CD14-positive monocyte (primary cell): ENCODE measurements at regions not wholly inside any gene's neighbourhood (a gene's known extent, or its start where the extent isn't known, plus 50 kb on each side); places are given as distances from the start of the nearest gene placed in this dataset.

Experiments used
- DNase-seq, 3 donors: peaks; one replicate each; pipeline ENCODE4 v3.0.0-alpha.2; 2011 to 2022
- H2AFZ ChIP-seq: 2 replicates; pipeline ENCODE4 v1.6.0; 2012; ENCODE audit warnings: mild to moderate bottlenecking, low read depth, low read length, inconsistent platforms; ENCODE audit not compliant: insufficient read depth, poor library complexity, severe bottlenecking
- H3K27ac ChIP-seq, 2 donors: 1 replicate in 1 of 2; 2 replicates in 1 of 2; pipeline ENCODE4 v1.5.1; 2012 to 2013; ENCODE audit warnings: low read length in 2 of 2, control low read depth in 1 of 2, inconsistent platforms in 1 of 2, low read depth in 1 of 2, mild to moderate bottlenecking in 1 of 2
- H3K27me3 ChIP-seq, 2 donors: one replicate each; pipeline versions ENCODE4 v1.6.0 to v1.6.1; 2011 to 2013; ENCODE audit warnings: low read length in 2 of 2; ENCODE audit not compliant: control insufficient read depth in 2 of 2, insufficient read depth in 2 of 2
- H3K36me3 ChIP-seq, 2 donors: replicated peaks in 1 of 2; 1 replicate in 1 of 2; 2 replicates in 1 of 2; pipeline versions ENCODE4 v1.5.1 to v1.6.1; 2012 to 2013; ENCODE audit warnings: low read length in 2 of 2, control low read depth in 1 of 2, inconsistent platforms in 1 of 2, mild to moderate bottlenecking in 1 of 2; ENCODE audit not compliant: insufficient read depth in 2 of 2, control insufficient read depth in 1 of 2
- H3K4me1 ChIP-seq, 2 donors: 1 replicate in 1 of 2; 2 replicates in 1 of 2; pipeline versions ENCODE4 v1.5.1 to v1.6.1; 2012 to 2013; ENCODE audit warnings: low read length in 2 of 2, control low read depth in 1 of 2, inconsistent platforms in 1 of 2, mild to moderate bottlenecking in 1 of 2, moderate library complexity in 1 of 2; ENCODE audit not compliant: insufficient read depth in 2 of 2, control insufficient read depth in 1 of 2
- H3K4me2 ChIP-seq: replicated peaks from 2 replicates; pipeline ENCODE3; 2012; ENCODE audit warnings: low read length, moderate library complexity, mild to moderate bottlenecking; ENCODE audit not compliant: poor library complexity, severe bottlenecking; ENCODE audit errors: extremely low read depth
- H3K4me3 ChIP-seq, 3 experiments: fragments of 200-600 bp in 1 of 3; sonication (generic) in 1 of 3; replicated peaks in 1 of 3; 1 replicate in 2 of 3; 2 replicates in 1 of 3; pipeline ENCODE4 v1.5.1; 2011 to 2013; ENCODE audit warnings: low read length in 3 of 3, mild to moderate bottlenecking in 3 of 3, control low read depth in 2 of 3, low read depth in 2 of 3, inconsistent platforms in 1 of 3, moderate library complexity in 1 of 3
- H3K79me2 ChIP-seq: 2 replicates; pipeline ENCODE4 v1.6.0; 2012; ENCODE audit warnings: mild to moderate bottlenecking, control low read depth, inconsistent platforms, low read length, moderate library complexity; ENCODE audit not compliant: insufficient read depth
- H3K9ac ChIP-seq: 2 replicates; pipeline ENCODE4 v1.6.0; 2017; ENCODE audit warnings: low read length, mild to moderate bottlenecking; ENCODE audit not compliant: insufficient read depth, poor library complexity, severe bottlenecking
- H3K9me3 ChIP-seq, 2 donors: replicated peaks in 1 of 2; 1 replicate in 1 of 2; 2 replicates in 1 of 2; pipeline versions ENCODE4 v1.5.1 to v1.6.1; 2012 to 2013; ENCODE audit warnings: low read length in 2 of 2, control low read depth in 1 of 2; ENCODE audit not compliant: control insufficient read depth in 1 of 2, insufficient read depth in 1 of 2
- H4K20me1 ChIP-seq: 2 replicates; pipeline ENCODE4 v1.6.0; 2012; ENCODE audit warnings: mild to moderate bottlenecking, low read length, control low read depth, moderate library complexity; ENCODE audit not compliant: insufficient read depth
- H3K27ac Mint-ChIP-seq, 7 donors: one replicate each; pipeline ENCODE4 v1.8.0; 2020; ENCODE audit warnings: mild to moderate bottlenecking in 7 of 7, mixed read lengths in 7 of 7, moderate library complexity in 6 of 7, inconsistent platforms in 2 of 7
- H3K27me3 Mint-ChIP-seq, 3 donors: one replicate each; pipeline ENCODE4 v1.8.0; 2021 to 2022; ENCODE audit warnings: low read depth in 3 of 3, mild to moderate bottlenecking in 3 of 3, mixed read lengths in 3 of 3, moderate library complexity in 3 of 3, inconsistent platforms in 1 of 3
- H3K36me3 Mint-ChIP-seq, 2 donors: one replicate each; pipeline ENCODE4 v1.8.0; 2020; ENCODE audit warnings: mixed read lengths in 2 of 2, inconsistent platforms in 1 of 2, mild to moderate bottlenecking in 1 of 2
- H3K4me1 Mint-ChIP-seq: one replicate; pipeline ENCODE4 v1.8.0; 2020; ENCODE audit warnings: mild to moderate bottlenecking, mixed read lengths
- H3K4me3 Mint-ChIP-seq, 2 donors: one replicate each; pipeline ENCODE4 v1.8.0; 2020; ENCODE audit warnings: mild to moderate bottlenecking in 2 of 2, mixed read lengths in 2 of 2, moderate library complexity in 1 of 2
- H3K9me3 Mint-ChIP-seq, 7 donors: one replicate each; pipeline ENCODE4 v1.8.0; 2020 to 2022; ENCODE audit warnings: mixed read lengths in 7 of 7, mild to moderate bottlenecking in 6 of 7, moderate library complexity in 6 of 7, inconsistent platforms in 2 of 7
- CTCF ChIP-seq: fragments of 200-600 bp; IDR thresholded peaks from one replicate; pipeline ENCODE4 v1.8.0; 2022; ENCODE audit warnings: antibody characterized with exemption, mild to moderate bottlenecking
- WGBS: methylation state at CpG from one replicate; pipeline ENCODE4 v1.1.5; 2013; ENCODE audit warnings: missing lambda C conversion rate; ENCODE audit not compliant: insufficient coverage; 5-methylcytosine and 5-hydroxymethylcytosine counted together
- intact Hi-C, 2 donors: fragments of 100-400 bp; cut with micrococcal nuclease; formaldehyde crosslinking; loops; one replicate each; pipeline versions ENCODE4 v1.15.0 to v1.15.1; 2023

DNA sequence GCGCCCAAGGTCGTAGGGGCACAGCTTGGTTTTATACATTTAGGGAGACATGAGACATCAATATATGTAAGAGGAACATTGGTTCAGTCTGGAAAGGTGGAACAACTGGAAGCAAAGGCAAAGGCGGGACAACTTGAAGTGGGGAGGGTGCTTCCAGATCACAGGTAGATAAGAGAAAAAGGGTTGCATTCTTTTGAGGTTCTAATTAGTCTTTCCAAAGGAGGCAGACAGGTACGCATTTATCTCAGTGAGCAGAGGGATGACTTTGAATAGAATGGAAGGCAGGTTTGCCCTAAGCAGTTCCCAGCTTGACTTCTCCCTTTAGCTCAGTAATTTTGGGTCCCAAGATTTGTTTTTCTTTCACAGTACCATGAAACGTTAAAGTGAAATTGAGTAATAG lies 223.2 kb downstream of the FAM47A start:
- Histone ChIP-seq H3K4me1 (no peaks in the 10 kb centered on the region), H3K9ac (no peak overlapping the region), H3K9me3 (no peaks in the 10 kb centered on the region), H3K4me2 (no peak overlapping the region), H3K4me3 (no peak overlapping the region), H2AFZ (no peak overlapping the region), H3K79me2 (no peaks in the 10 kb centered on the region), H3K36me3 (no peaks in the 10 kb centered on the region), H3K27ac (no peak overlapping the region), H3K27me3 (no peaks in the 10 kb centered on the region), H4K20me1 (no peaks in the 10 kb centered on the region)
- 33% methylated on average over 1 of the region's 5 CpGs for WGBS
- no peaks in the 10 kb centered on the region for H3K4me1 Mint-ChIP-seq
- H3K9me3 Mint-ChIP-seq = peaks cover 0 to 9% (median 3%) of the 10 kb centered on the region in 7 donors
- H3K4me3 Mint-ChIP-seq = no peak overlapping the region
- intact Hi-C loops = no loop called here
- H3K27ac Mint-ChIP-seq = no peak overlapping the region
- no peak for DNase-seq
- H3K27me3 Mint-ChIP-seq = peaks cover 0 to 2% (median 0%) of the 10 kb centered on the region in 3 donors
- no peaks in the 10 kb centered on the region for H3K36me3 Mint-ChIP-seq
- TF ChIP-seq CTCF = no peak

GRCh38 chrX:33908074-33908473 lies 224.0 kb downstream of the FAM47A start:
- Histone ChIP-seq H3K27me3 (no peaks in the 10 kb centered on the region), H3K4me1 (no peaks in the 10 kb centered on the region), H4K20me1 (no peaks in the 10 kb centered on the region), H3K79me2 (no peaks in the 10 kb centered on the region), H3K4me2 (no peak overlapping the region), H3K36me3 (no peaks in the 10 kb centered on the region), H3K9ac (no peak overlapping the region), H2AFZ (no peak overlapping the region), H3K4me3 (no peak overlapping the region), H3K9me3 (no peaks in the 10 kb centered on the region), H3K27ac (no peak overlapping the region)
- no peak for TF ChIP-seq CTCF
- H3K27ac Mint-ChIP-seq = no peak overlapping the region
- no peak for DNase-seq
- H3K4me3 Mint-ChIP-seq = no peak overlapping the region
- peaks cover 0 to 9% (median 3%) of the 10 kb centered on the region in 7 donors for H3K9me3 Mint-ChIP-seq
- H3K27me3 Mint-ChIP-seq = peaks cover 0 to 2% (median 0%) of the 10 kb centered on the region in 3 donors
- no peaks in the 10 kb centered on the region for H3K36me3 Mint-ChIP-seq
- intact Hi-C loops = no loop called here
- H3K4me1 Mint-ChIP-seq = no peaks in the 10 kb centered on the region
